Adrenal gland (tissue), 9 donors: ENCODE measurements at regions not wholly inside any gene's neighbourhood (a gene's known extent, or its start where the extent isn't known, plus 50 kb on each side); places are given as distances from the start of the nearest gene placed in this dataset.

Experiments used
- DNase-seq, 7 donors: peaks; one replicate each; pipeline ENCODE4 v3.0.0-alpha.2; 2019 to 2020
- H3K27ac ChIP-seq, 5 donors: fragments of 200-600 bp; sonication (generic) in 4 of 5; 1 replicate in 3 of 5; 2 replicates in 2 of 5; pipeline versions ENCODE4 v1.5.1 to v1.8.0; 2016 to 2020; ENCODE audit warnings: mild to moderate bottlenecking in 1 of 5
- H3K27me3 ChIP-seq: fragments of 200-600 bp; 2 replicates; pipeline ENCODE4 v1.8.0; 2021
- H3K36me3 ChIP-seq, 2 donors: fragments of 200-600 bp; replicated peaks in 1 of 2; 1 replicate in 1 of 2; 2 replicates in 1 of 2; pipeline versions ENCODE4 v1.5.1 to v1.8.0; 2018 to 2022
- H3K4me1 ChIP-seq, 2 donors: fragments of 200-600 bp; replicated peaks in 1 of 2; 1 replicate in 1 of 2; 2 replicates in 1 of 2; pipeline versions ENCODE4 v1.5.1 to v1.8.0; 2018 to 2021
- H3K4me3 ChIP-seq, 4 donors: fragments of 200-600 bp; sonication (generic) in 3 of 4; one replicate each; pipeline ENCODE4 v1.5.1; 2016 to 2018
- H3K9me3 ChIP-seq, 3 donors: fragments of 200-600 bp; sonication (generic) in 1 of 3; replicated peaks in 1 of 3; 1 replicate in 2 of 3; 2 replicates in 1 of 3; pipeline versions ENCODE4 v1.5.1 to v1.8.0; 2016 to 2021
- CTCF ChIP-seq, 6 experiments: fragments of 450-650 bp in 4 of 6; fragments of 200-600 bp in 2 of 6; sonication (generic) in 1 of 6; IDR thresholded peaks; 1 replicate in 5 of 6; 2 replicates in 1 of 6; pipeline versions ENCODE4 v1.5.1 to v1.8.0; 2016 to 2021; ENCODE audit warnings: antibody characterized with exemption in 6 of 6, mild to moderate bottlenecking in 2 of 6, moderate library complexity in 1 of 6
- POLR2A ChIP-seq, 2 donors: fragments of 450-650 bp; IDR thresholded peaks; one replicate each; pipeline ENCODE4 v1.6.1; 2017; ENCODE audit warnings: antibody characterized with exemption in 2 of 2, mild to moderate bottlenecking in 2 of 2, moderate library complexity in 1 of 2
- WGBS, 4 donors: extraction: QIAGEN DNeasy Blood & Tissue Kit in 2 of 4; methylation state at CpG; one replicate each; pipeline versions ENCODE4 v1.1.5 to v1.1.7; 2013 to 2017; 5-methylcytosine and 5-hydroxymethylcytosine counted together
- intact Hi-C, 2 donors: fragments of 100-400 bp; cut with DNase I; formaldehyde crosslinking; loops; one replicate each; pipeline versions ENCODE4 v1.14.1 to v1.15.0; 2022 to 2023
- donor health status: healthy with polysubstance abuse.
- donor health status: Bipolar disorder and iron deficiency.
- donor health status: DM: yes; HTN: yes; CAD: no.
- donor health status: DM: no; HTN: no; CAD: no.
- donor health status: DM: no; HTN: no; CAD: no.

- H3K27ac ChIP-seq: no peak overlapping the region
- no peaks in the 10 kb centered on the region for H3K27me3 ChIP-seq
- no peaks in the 10 kb centered on the region for H3K4me1 ChIP-seq
- no peaks in the 10 kb centered on the region for H3K9me3 ChIP-seq
- intact Hi-C loops: loop anchor here in 1 of 2 donors (5.0 kb wide), 1 partner anchor 729 kb away; no protein-coding TSS in a partner anchor
- TF ChIP-seq POLR2A (IDR thresholded peaks at IDR 0.05) (no peak), CTCF (IDR thresholded peaks at IDR 0.05) (no peak)
- no peak overlapping the region for H3K4me3 ChIP-seq
- WGBS, 4 donors: 32 to 75% (median 44%) methylated on average over 3 of the region's 3 CpGs
- no peaks in the 10 kb centered on the region for H3K36me3 ChIP-seq
- DNase-seq: peak in 3 of 7 donors; percentile 7 to 21 (median 14)
Observed at GRCh38 chr12:97306147-97306546, 156.5 kb upstream of the RMST start.

GRCh38 chr12:97308576-97309198 is 153.9 kb upstream of the RMST start:
- intact Hi-C loops: loop anchor here in 1 of 2 donors (5.0 kb wide), 1 partner anchor 731 kb away; no protein-coding TSS in a partner anchor
- TF ChIP-seq CTCF (IDR thresholded peaks at IDR 0.05) (peak; percentile 41 to 82 (median 67)), POLR2A (IDR thresholded peaks at IDR 0.05) (no peak)
- 3 to 9% (median 4%) methylated on average over 1 of the region's 1 CpG for WGBS, 4 donors
- Histone ChIP-seq H3K36me3 (no peaks in the 10 kb centered on the region), H3K27me3 (peaks cover 5% of the 10 kb centered on the region), H3K4me3 (no peak overlapping the region), H3K9me3 (no peaks in the 10 kb centered on the region), H3K27ac (no peak overlapping the region), H3K4me1 (no peaks in the 10 kb centered on the region)
- peak in 3 of 7 donors; percentile 7 to 15 (median 8) for DNase-seq

- H3K4me3 ChIP-seq: no peak overlapping the region
- DNase-seq: no peak
- H3K4me1 ChIP-seq: no peaks in the 10 kb centered on the region
- WGBS, 4 donors: 55 to 76% (median 68%) methylated on average over 5 of the region's 5 CpGs
- intact Hi-C loops: loop anchor here (5.0 to 10.0 kb wide), 3 partner anchors 323 to 733 kb away; no protein-coding TSS in a partner anchor
- TF ChIP-seq CTCF (IDR thresholded peaks at IDR 0.05) (no peak), POLR2A (IDR thresholded peaks at IDR 0.05) (no peak)
- no peaks in the 10 kb centered on the region for H3K9me3 ChIP-seq
- H3K27me3 ChIP-seq: peaks cover 5% of the 10 kb centered on the region
- no peaks in the 10 kb centered on the region for H3K36me3 ChIP-seq
- no peak overlapping the region for H3K27ac ChIP-seq
Observed at GRCh38 chr12:97309921-97310320, 152.7 kb upstream of the RMST start.

- Histone ChIP-seq H3K4me3 (no peak overlapping the region), H3K27ac (no peak overlapping the region), H3K9me3 (no peaks in the 10 kb centered on the region), H3K36me3 (no peaks in the 10 kb centered on the region), H3K27me3 (peaks cover 5% of the 10 kb centered on the region), H3K4me1 (no peaks in the 10 kb centered on the region)
- intact Hi-C loops: loop anchor here (5.0 to 10.0 kb wide), 2 partner anchors 325 to 328 kb away; no protein-coding TSS in a partner anchor
- DNase-seq: no peak
- TF ChIP-seq CTCF (IDR thresholded peaks at IDR 0.05) (no peak), POLR2A (IDR thresholded peaks at IDR 0.05) (no peak)
- WGBS, 4 donors: 60 to 66% (median 61%) methylated on average over 3 of the region's 3 CpGs
Observed at GRCh38 chr12:97312570-97313135, 150.0 kb upstream of the RMST start.
